Bronchial epithelial cell (primary cell): ENCODE measurements at regions not wholly inside any gene's neighbourhood (a gene's known extent, or its start where the extent isn't known, plus 50 kb on each side); places are given as distances from the start of the nearest gene placed in this dataset.

Source experiments
- DNase-seq: peaks from one replicate; pipeline ENCODE4 v3.0.0-alpha.2; 2010; ENCODE audit warnings: low read depth
- FAIRE-seq: peaks from 2 replicates; lab custom pipeline; 2011; peaks lifted over from hg19 to GRCh38; lab: Jason Lieb, UNC
- H3K27me3 ChIP-seq: 2 replicates; pipeline ENCODE4 v1.5.1; 2011; ENCODE audit warnings: low read length; ENCODE audit not compliant: control insufficient read depth, insufficient read depth
- H3K36me3 ChIP-seq: 2 replicates; pipeline ENCODE4 v1.5.1; 2011; ENCODE audit warnings: low read length; ENCODE audit not compliant: control insufficient read depth, insufficient read depth
- H3K4me3 ChIP-seq: 2 replicates; pipeline ENCODE4 v1.5.1; 2011; ENCODE audit warnings: mild to moderate bottlenecking, low read depth, low read length, control low read depth
- CTCF ChIP-seq: IDR thresholded peaks from 2 replicates; pipeline ENCODE4 v1.5.1; 2011; ENCODE audit warnings: mild to moderate bottlenecking, moderate library complexity, low read length, control low read depth, inconsistent platforms; ENCODE audit not compliant: insufficient read depth, severe bottlenecking

GRCh38 chr5:6829150-6829784 lies 116.0 kb downstream of the TENT4A start:
- no peak for TF ChIP-seq CTCF
- peak; percentile 7 for DNase-seq
- H3K27me3 ChIP-seq: no peaks in the 10 kb centered on the region

GRCh38 chr5:6830643-6831239 lies 117.5 kb downstream of the TENT4A start:
- no peak for DNase-seq
- H3K36me3 ChIP-seq: no peaks in the 10 kb centered on the region
- peak; percentile 81 for FAIRE-seq
- TF ChIP-seq CTCF: no peak
- H3K4me3 ChIP-seq: no peak overlapping the region
- H3K27me3 ChIP-seq: no peaks in the 10 kb centered on the region

More at GRCh38 chr5:6829150-6829784, 116.0 kb downstream of the TENT4A start:
- no peak for FAIRE-seq
- Histone ChIP-seq H3K36me3 (no peaks in the 10 kb centered on the region), H3K4me3 (no peak overlapping the region)

GRCh38 chr5:6831678-6832671 lies 118.7 kb downstream of the TENT4A start:
- Histone ChIP-seq H3K4me3 (no peak overlapping the region), H3K36me3 (no peaks in the 10 kb centered on the region), H3K27me3 (no peaks in the 10 kb centered on the region)
- no peak for DNase-seq
- FAIRE-seq: no peak
- TF ChIP-seq CTCF: no peak

- H3K36me3 ChIP-seq: no peaks in the 10 kb centered on the region
- DNase-seq: no peak
- no peaks in the 10 kb centered on the region for H3K27me3 ChIP-seq
- no peak for TF ChIP-seq CTCF
- no peak overlapping the region for H3K4me3 ChIP-seq
- FAIRE-seq: no peak
These were observed 119.8 kb downstream of the TENT4A start for GRCh38 chr5:6832994-6833393.

- no peaks in the 10 kb centered on the region for H3K27me3 ChIP-seq
- no peaks in the 10 kb centered on the region for H3K36me3 ChIP-seq
- no peak for TF ChIP-seq CTCF
- DNase-seq: no peak
- no peak for FAIRE-seq
- no peak overlapping the region for H3K4me3 ChIP-seq
These were observed 120.2 kb downstream of the TENT4A start for GRCh38 chr5:6833406-6833805.
